ENCODE measurements at regions not wholly inside any gene's neighbourhood (a gene's known extent, or its start where the extent isn't known, plus 50 kb on each side); places are given as distances from the start of the nearest gene placed in this dataset.

- POLR2A ChIA-PET = no interaction called here
- CTCF ChIA-PET = interaction anchor here (0.5 kb wide), 1 partner anchor 1097 kb away, joined by 5 read pairs; the partner anchor contains the start of gene TMEM182
- no peak for TF ChIP-seq TARDBP (IDR thresholded peaks at IDR 0.05)
- DNase-seq (ENCODE audit: extremely low spot score) = no peak
Observed at GRCh38 chr2:103859238-103859637, 994.7 kb upstream of the POU3F3 start.

DNA sequence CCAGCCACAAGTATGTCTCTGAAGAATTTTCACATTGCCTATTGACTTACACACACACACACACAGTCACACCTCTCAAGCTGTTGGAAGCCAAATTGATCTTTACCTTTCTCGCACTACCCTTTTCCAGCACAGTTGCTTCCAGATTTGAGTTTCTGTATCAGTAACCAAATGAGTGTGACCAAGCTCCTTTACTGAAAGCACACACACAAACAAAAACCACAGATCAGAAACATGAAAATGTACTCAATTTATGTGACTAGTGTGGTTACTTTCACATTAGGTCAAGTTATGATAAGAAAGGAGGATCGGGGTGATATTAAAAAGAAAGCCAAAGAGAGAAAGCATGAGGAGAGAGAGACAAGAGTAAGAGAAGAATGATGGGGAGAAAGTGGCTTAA, 993.9 kb upstream of the POU3F3 start:
- DNase-seq (ENCODE audit: extremely low spot score) = no peak
- TF ChIP-seq BHLHE40 (IDR thresholded peaks at IDR 0.05; ENCODE audit: borderline replicate concordance) (no peak), LEF1 (IDR thresholded peaks at IDR 0.05; ENCODE audit: borderline replicate concordance) (no peak), SUZ12 (IDR thresholded peaks at IDR 0.05) (no peak), ZNF384 (IDR thresholded peaks at IDR 0.05) (no peak), ARNT (IDR thresholded peaks at IDR 0.05) (no peak), FOXK2 (IDR thresholded peaks at IDR 0.05) (no peak), NFRKB (IDR thresholded peaks at IDR 0.05) (no peak)
- ChIA-PET CTCF (no interaction called here), POLR2A (no interaction called here)

DNA sequence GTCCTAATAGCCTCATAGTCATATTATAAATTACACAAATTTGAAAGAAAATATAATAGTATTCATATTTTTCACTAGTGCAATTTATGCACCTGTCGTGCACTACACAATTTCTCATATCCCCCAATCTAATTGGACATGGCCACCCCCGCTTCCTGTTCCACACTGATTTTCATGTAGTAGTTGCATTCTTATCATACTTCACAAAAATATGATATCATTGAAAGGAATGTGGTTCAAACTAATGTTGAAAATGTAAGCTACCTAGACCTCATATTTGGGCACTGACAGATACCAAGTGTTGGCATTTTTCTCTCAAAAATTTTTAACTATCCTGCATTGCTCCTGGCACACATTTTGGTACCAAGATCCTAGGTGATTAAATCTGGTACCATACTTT, 985.5 kb upstream of the POU3F3 start:
- ChIA-PET CTCF (no interaction called here), POLR2A (no interaction called here)
- TF ChIP-seq NFRKB (IDR thresholded peaks at IDR 0.05) (no peak), ZNF384 (IDR thresholded peaks at IDR 0.05) (no peak), FOXK2 (IDR thresholded peaks at IDR 0.05) (no peak), CTBP1 (IDR thresholded peaks at IDR 0.05; ENCODE audit: borderline replicate concordance) (no peak), ARNT (IDR thresholded peaks at IDR 0.05) (no peak), BHLHE40 (IDR thresholded peaks at IDR 0.05; ENCODE audit: borderline replicate concordance) (no peak), FOXA1 (IDR thresholded peaks at IDR 0.05) (no peak), SUZ12 (IDR thresholded peaks at IDR 0.05) (no peak), PKNOX1 (IDR thresholded peaks at IDR 0.05) (no peak), ELF4 (IDR thresholded peaks at IDR 0.05) (no peak), LEF1 (IDR thresholded peaks at IDR 0.05; ENCODE audit: borderline replicate concordance) (no peak), SP1 (IDR thresholded peaks at IDR 0.05) (no peak), FOXM1 (IDR thresholded peaks at IDR 0.05; ENCODE audit: borderline replicate concordance) (no peak), L3MBTL2 (conservative IDR thresholded peaks at IDR 0.05) (no peak), HDGF (IDR thresholded peaks at IDR 0.05; ENCODE audit: borderline replicate concordance) (no peak), TARDBP (IDR thresholded peaks at IDR 0.05) (no peak)
- DNase-seq (ENCODE audit: extremely low spot score) = no peak

GRCh38 chr2:103873716-103874351, 980.1 kb upstream of the POU3F3 start:
- TF ChIP-seq ELF4 (IDR thresholded peaks at IDR 0.05) (no peak), L3MBTL2 (conservative IDR thresholded peaks at IDR 0.05) (no peak), HDGF (IDR thresholded peaks at IDR 0.05; ENCODE audit: borderline replicate concordance) (no peak), ZNF384 (IDR thresholded peaks at IDR 0.05) (no peak), SP1 (IDR thresholded peaks at IDR 0.05) (no peak)
- ChIA-PET CTCF (no interaction called here), POLR2A (no interaction called here)
- no peak for DNase-seq (ENCODE audit: extremely low spot score)

GRCh38 chr2:103875131-103875530, 978.8 kb upstream of the POU3F3 start:
- no peak for TF ChIP-seq ZNF384 (IDR thresholded peaks at IDR 0.05)
- TF ChIP-seq CTBP1 (IDR thresholded peaks at IDR 0.05; ENCODE audit: borderline replicate concordance) = no peak
- ChIA-PET CTCF (interaction anchor here (0.7 kb wide), 1 partner anchor 899 kb away, joined by 3 read pairs; no protein-coding TSS in a partner anchor), POLR2A (no interaction called here)
- no peak for DNase-seq (ENCODE audit: extremely low spot score)

GRCh38 chr2:103875531-103875930, 978.4 kb upstream of the POU3F3 start:
- no peak for DNase-seq (ENCODE audit: extremely low spot score)
- ChIA-PET POLR2A (no interaction called here), CTCF (no interaction called here)
- TF ChIP-seq FOXK2 (IDR thresholded peaks at IDR 0.05) = no peak
- no peak for TF ChIP-seq ARNT (IDR thresholded peaks at IDR 0.05)
- TF ChIP-seq NFRKB (IDR thresholded peaks at IDR 0.05) = no peak
- no peak for TF ChIP-seq LEF1 (IDR thresholded peaks at IDR 0.05; ENCODE audit: borderline replicate concordance)
- no peak for TF ChIP-seq SP1 (IDR thresholded peaks at IDR 0.05)
- no peak for TF ChIP-seq SUZ12 (IDR thresholded peaks at IDR 0.05)
- TF ChIP-seq HDGF (IDR thresholded peaks at IDR 0.05; ENCODE audit: borderline replicate concordance) = no peak
- no peak for TF ChIP-seq CTBP1 (IDR thresholded peaks at IDR 0.05; ENCODE audit: borderline replicate concordance)
- no peak for TF ChIP-seq L3MBTL2 (conservative IDR thresholded peaks at IDR 0.05)
- no peak for TF ChIP-seq TARDBP (IDR thresholded peaks at IDR 0.05)
- TF ChIP-seq PKNOX1 (IDR thresholded peaks at IDR 0.05) = no peak
- TF ChIP-seq ELF4 (IDR thresholded peaks at IDR 0.05) = no peak
- TF ChIP-seq FOXM1 (IDR thresholded peaks at IDR 0.05; ENCODE audit: borderline replicate concordance) = no peak

DNA sequence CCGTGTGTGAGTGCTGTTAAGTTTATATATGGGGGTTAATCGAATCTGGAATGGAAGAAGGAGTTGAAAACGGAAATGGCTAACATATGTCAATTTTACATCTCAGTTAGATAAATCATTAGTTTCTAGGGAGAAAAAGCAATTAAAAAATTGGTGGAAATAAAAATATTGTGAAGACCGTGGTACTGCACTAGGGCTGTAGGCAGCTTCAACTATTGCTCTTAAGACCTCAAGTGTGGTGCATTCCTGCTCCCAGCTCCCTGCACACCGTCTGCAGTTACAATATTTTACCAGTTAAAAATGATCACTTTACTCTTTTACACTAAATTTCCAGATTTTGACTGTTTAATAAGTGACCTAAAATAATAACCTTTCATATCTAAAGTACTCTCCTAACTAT, 977.3 kb upstream of the POU3F3 start:
- POLR2A ChIA-PET = no interaction called here
- TF ChIP-seq NFRKB (IDR thresholded peaks at IDR 0.05) = no peak
- no peak for DNase-seq (ENCODE audit: extremely low spot score)
- CTCF ChIA-PET = no interaction called here

DNA sequence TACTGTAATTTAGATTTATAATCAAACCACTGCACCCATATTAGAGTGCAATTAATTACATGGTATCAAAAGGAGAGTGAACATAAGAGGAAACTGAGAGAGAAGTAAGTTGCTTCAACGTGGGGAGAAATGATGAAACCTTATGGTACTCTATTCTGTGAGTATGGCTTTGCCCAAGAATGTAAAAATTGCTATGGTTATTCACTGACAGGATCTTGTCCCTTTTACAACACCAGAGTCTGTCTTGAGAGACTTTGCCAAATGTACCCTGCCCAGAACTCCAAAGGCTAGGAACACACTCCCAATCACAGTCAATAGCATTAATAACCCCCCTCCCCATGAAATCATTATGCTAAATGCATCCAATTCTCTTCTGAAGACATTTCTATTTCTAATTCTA, 974.8 kb upstream of the POU3F3 start:
- ChIA-PET POLR2A (no interaction called here), CTCF (no interaction called here)
- TF ChIP-seq TARDBP (IDR thresholded peaks at IDR 0.05) (no peak), ARNT (IDR thresholded peaks at IDR 0.05) (no peak), ELF4 (IDR thresholded peaks at IDR 0.05) (no peak), NFRKB (IDR thresholded peaks at IDR 0.05) (no peak), PKNOX1 (IDR thresholded peaks at IDR 0.05) (no peak), BHLHE40 (IDR thresholded peaks at IDR 0.05; ENCODE audit: borderline replicate concordance) (no peak), SP1 (IDR thresholded peaks at IDR 0.05) (no peak), FOXM1 (IDR thresholded peaks at IDR 0.05; ENCODE audit: borderline replicate concordance) (no peak)
- DNase-seq (ENCODE audit: extremely low spot score) = no peak
